SJSA1 (cell line): ENCODE measurements at regions not wholly inside any gene's neighbourhood (a gene's known extent, or its start where the extent isn't known, plus 50 kb on each side); places are given as distances from the start of the nearest gene placed in this dataset.
A peak's percentile ranks its signal among the peaks of the same experiment; 100 is the strongest.

Source experiments
- DNase-seq, 2 experiments: peaks; one replicate each; pipeline ENCODE4 v3.0.0-alpha.2; 2015 to 2020; ENCODE audit warnings: low spot score in 2 of 2, low read depth in 1 of 2
- H3K27ac ChIP-seq: fragments of 250-450 bp; sonication (Bioruptor Pico); 2 replicates; pipeline ENCODE4 v1.5.1; 2020; ENCODE audit warnings: mild to moderate bottlenecking, moderate library complexity
- H3K27me3 ChIP-seq: fragments of 250-450 bp; sonication (Bioruptor Pico); replicated peaks from 2 replicates; pipeline ENCODE4 v1.5.1; 2020; ENCODE audit warnings: mild to moderate bottlenecking, moderate library complexity
- H3K36me3 ChIP-seq: fragments of 250-450 bp; sonication (Bioruptor Pico); 2 replicates; pipeline ENCODE4 v1.5.1; 2020; ENCODE audit warnings: mild to moderate bottlenecking
- H3K4me1 ChIP-seq: fragments of 250-450 bp; sonication (Bioruptor Pico); replicated peaks from 2 replicates; pipeline ENCODE4 v1.6.1; 2021; ENCODE audit warnings: mild to moderate bottlenecking
- H3K4me3 ChIP-seq: fragments of 250-450 bp; sonication (Bioruptor Pico); 2 replicates; pipeline ENCODE4 v1.5.1; 2020; ENCODE audit warnings: mild to moderate bottlenecking
- H3K9me3 ChIP-seq: fragments of 250-450 bp; sonication (Bioruptor Pico); replicated peaks from 2 replicates; pipeline ENCODE4 v1.5.1; 2020; ENCODE audit warnings: mild to moderate bottlenecking

- Histone ChIP-seq H3K27ac (no peak overlapping the region), H3K9me3 (no peaks in the 10 kb centered on the region), H3K36me3 (no peaks in the 10 kb centered on the region), H3K4me3 (no peak overlapping the region), H3K27me3 (no peaks in the 10 kb centered on the region), H3K4me1 (no peaks in the 10 kb centered on the region)
- DNase-seq: no peak
Observed at GRCh38 chr1:29577512-29577911, 341.2 kb downstream of the PTPRU start.

- DNase-seq: no peak
- H3K9me3 ChIP-seq: no peaks in the 10 kb centered on the region
Observed at GRCh38 chr1:29576510-29576909, 340.2 kb downstream of the PTPRU start.

GRCh38 chr1:29575826-29576225, 339.5 kb downstream of the PTPRU start:
- Histone ChIP-seq H3K36me3 (no peaks in the 10 kb centered on the region), H3K4me3 (no peak overlapping the region), H3K27ac (no peak overlapping the region), H3K27me3 (no peaks in the 10 kb centered on the region), H3K4me1 (no peaks in the 10 kb centered on the region), H3K9me3 (no peaks in the 10 kb centered on the region)
- no peak for DNase-seq

More at GRCh38 chr1:29576510-29576909, 340.2 kb downstream of the PTPRU start:
- no peaks in the 10 kb centered on the region for H3K36me3 ChIP-seq
- H3K4me1 ChIP-seq: no peaks in the 10 kb centered on the region
- no peak overlapping the region for H3K27ac ChIP-seq
- H3K27me3 ChIP-seq: no peaks in the 10 kb centered on the region
- H3K4me3 ChIP-seq: no peak overlapping the region

- Histone ChIP-seq H3K4me1 (no peaks in the 10 kb centered on the region), H3K36me3 (no peaks in the 10 kb centered on the region), H3K27me3 (no peaks in the 10 kb centered on the region), H3K27ac (no peak overlapping the region), H3K9me3 (no peaks in the 10 kb centered on the region), H3K4me3 (no peak overlapping the region)
- no peak for DNase-seq
Observed at GRCh38 chr1:29575277-29575676, 339.0 kb downstream of the PTPRU start.

- Histone ChIP-seq H3K27me3 (no peaks in the 10 kb centered on the region), H3K27ac (no peak overlapping the region), H3K4me1 (no peaks in the 10 kb centered on the region), H3K9me3 (no peaks in the 10 kb centered on the region), H3K4me3 (no peak overlapping the region), H3K36me3 (no peaks in the 10 kb centered on the region)
- DNase-seq: no peak
Observed at GRCh38 chr1:29574871-29575270, 338.5 kb downstream of the PTPRU start.

- DNase-seq: peak in 1 of 2 experiments; percentile 2
- Histone ChIP-seq H3K4me3 (no peak overlapping the region), H3K27ac (no peak overlapping the region)
Observed at GRCh38 chr1:29569971-29570634, 333.8 kb downstream of the PTPRU start.

GRCh38 chr1:29567257-29567656, 330.9 kb downstream of the PTPRU start:
- H3K27me3 ChIP-seq: no peaks in the 10 kb centered on the region
- no peaks in the 10 kb centered on the region for H3K36me3 ChIP-seq
- DNase-seq: no peak
- no peaks in the 10 kb centered on the region for H3K4me1 ChIP-seq
- no peak overlapping the region for H3K4me3 ChIP-seq
- H3K27ac ChIP-seq: no peak overlapping the region
- no peaks in the 10 kb centered on the region; the same call in 1 of the 2 replicates for H3K9me3 ChIP-seq

More at GRCh38 chr1:29569971-29570634, 333.8 kb downstream of the PTPRU start:
- no peaks in the 10 kb centered on the region; the same call in 1 of the 2 replicates for H3K9me3 ChIP-seq
- no peaks in the 10 kb centered on the region for H3K36me3 ChIP-seq
- H3K4me1 ChIP-seq: no peaks in the 10 kb centered on the region
- H3K27me3 ChIP-seq: no peaks in the 10 kb centered on the region

- H3K27ac ChIP-seq: no peak overlapping the region
- H3K27me3 ChIP-seq: no peaks in the 10 kb centered on the region
Observed at GRCh38 chr1:29565490-29565889, 329.2 kb downstream of the PTPRU start.

GRCh38 chr1:29563571-29563970, 327.2 kb downstream of the PTPRU start:
- DNase-seq: no peak
- Histone ChIP-seq H3K4me1 (no peaks in the 10 kb centered on the region), H3K27me3 (no peaks in the 10 kb centered on the region), H3K27ac (no peak overlapping the region), H3K4me3 (no peak overlapping the region), H3K36me3 (no peaks in the 10 kb centered on the region), H3K9me3 (no peaks in the 10 kb centered on the region; the same call in 1 of the 2 replicates)

More at GRCh38 chr1:29565490-29565889, 329.2 kb downstream of the PTPRU start:
- DNase-seq: no peak
- Histone ChIP-seq H3K36me3 (no peaks in the 10 kb centered on the region), H3K9me3 (no peaks in the 10 kb centered on the region; the same call in 1 of the 2 replicates), H3K4me1 (no peaks in the 10 kb centered on the region), H3K4me3 (no peak overlapping the region)

- H3K27me3 ChIP-seq: no peaks in the 10 kb centered on the region
- H3K36me3 ChIP-seq: no peaks in the 10 kb centered on the region
- H3K27ac ChIP-seq: no peak overlapping the region
- H3K4me1 ChIP-seq: no peaks in the 10 kb centered on the region
- H3K9me3 ChIP-seq: no peaks in the 10 kb centered on the region; the same call in 1 of the 2 replicates
- H3K4me3 ChIP-seq: no peak overlapping the region
- no peak for DNase-seq
Observed at GRCh38 chr1:29563092-29563491, 326.8 kb downstream of the PTPRU start.

- no peaks in the 10 kb centered on the region for H3K9me3 ChIP-seq
- H3K36me3 ChIP-seq: no peaks in the 10 kb centered on the region
- no peak overlapping the region for H3K27ac ChIP-seq
- DNase-seq: no peak
- H3K4me1 ChIP-seq: no peaks in the 10 kb centered on the region
- H3K4me3 ChIP-seq: no peak overlapping the region
- no peaks in the 10 kb centered on the region for H3K27me3 ChIP-seq
Observed at GRCh38 chr1:29559056-29559455, 322.7 kb downstream of the PTPRU start.

- no peak for DNase-seq
- Histone ChIP-seq H3K9me3 (no peaks in the 10 kb centered on the region), H3K27ac (no peak overlapping the region), H3K27me3 (no peaks in the 10 kb centered on the region), H3K4me3 (no peak overlapping the region), H3K36me3 (no peaks in the 10 kb centered on the region), H3K4me1 (no peaks in the 10 kb centered on the region)
Observed at GRCh38 chr1:29557701-29558600, 321.6 kb downstream of the PTPRU start.

- no peaks in the 10 kb centered on the region for H3K36me3 ChIP-seq
- H3K4me3 ChIP-seq: no peak overlapping the region
- no peaks in the 10 kb centered on the region for H3K9me3 ChIP-seq
- no peak overlapping the region for H3K27ac ChIP-seq
- no peaks in the 10 kb centered on the region for H3K27me3 ChIP-seq
- DNase-seq: no peak
- no peaks in the 10 kb centered on the region for H3K4me1 ChIP-seq
Observed at GRCh38 chr1:29557066-29557465, 320.7 kb downstream of the PTPRU start.

GRCh38 chr1:29556657-29557056, 320.3 kb downstream of the PTPRU start:
- DNase-seq: no peak
- Histone ChIP-seq H3K4me1 (no peaks in the 10 kb centered on the region), H3K4me3 (no peak overlapping the region), H3K27me3 (no peaks in the 10 kb centered on the region), H3K36me3 (no peaks in the 10 kb centered on the region), H3K9me3 (no peaks in the 10 kb centered on the region), H3K27ac (no peak overlapping the region)
